KOPT-K1 (cell line): ENCODE measurements at regions not wholly inside any gene's neighbourhood (a gene's known extent, or its start where the extent isn't known, plus 50 kb on each side); places are given as distances from the start of the nearest gene placed in this dataset.

Experiments used
- H3K27ac ChIP-seq: fragments of 200-600 bp; sonication (generic); 2 replicates; pipeline ENCODE4 v1.5.1; 2016; ENCODE audit warnings: antibody characterized with exemption, mild to moderate bottlenecking, low read depth, low read length; ENCODE audit not compliant: poor library complexity, severe bottlenecking
- H3K36me3 ChIP-seq: fragments of 200-600 bp; sonication (generic); 2 replicates; pipeline ENCODE4 v1.5.1; 2017; ENCODE audit warnings: antibody characterized with exemption, mild to moderate bottlenecking, low read length, moderate library complexity; ENCODE audit not compliant: insufficient read depth
- H3K9me3 ChIP-seq: fragments of 200-600 bp; sonication (generic); 2 replicates; pipeline ENCODE4 v1.5.1; 2017; ENCODE audit warnings: antibody characterized with exemption, low read length, mild to moderate bottlenecking; ENCODE audit not compliant: insufficient read depth, poor library complexity, severe bottlenecking

GRCh38 chr17:73985466-73986015, 217.9 kb upstream of the RPL38 start:
- Histone ChIP-seq H3K27ac (no peak overlapping the region), H3K36me3 (no peaks in the 10 kb centered on the region), H3K9me3 (no peaks in the 10 kb centered on the region)

GRCh38 chr17:73986641-73987177, 216.8 kb upstream of the RPL38 start:
- Histone ChIP-seq H3K9me3 (no peaks in the 10 kb centered on the region), H3K27ac (no peak overlapping the region), H3K36me3 (no peaks in the 10 kb centered on the region)

- H3K9me3 ChIP-seq = no peaks in the 10 kb centered on the region
- no peaks in the 10 kb centered on the region for H3K36me3 ChIP-seq
- H3K27ac ChIP-seq = no peak overlapping the region
Observed at GRCh38 chr17:73987395-73987794, 216.1 kb upstream of the RPL38 start.

GRCh38 chr17:73987845-73988509, 215.5 kb upstream of the RPL38 start:
- Histone ChIP-seq H3K36me3 (no peaks in the 10 kb centered on the region), H3K27ac (no peak overlapping the region), H3K9me3 (no peaks in the 10 kb centered on the region)

GRCh38 chr17:73989671-73990070, 213.8 kb upstream of the RPL38 start:
- Histone ChIP-seq H3K36me3 (no peaks in the 10 kb centered on the region), H3K9me3 (no peaks in the 10 kb centered on the region), H3K27ac (no peak overlapping the region)

GRCh38 chr17:73990290-73990689, 213.2 kb upstream of the RPL38 start:
- Histone ChIP-seq H3K9me3 (no peaks in the 10 kb centered on the region), H3K36me3 (no peaks in the 10 kb centered on the region), H3K27ac (no peak overlapping the region)

GRCh38 chr17:73991260-73991659, 212.2 kb upstream of the RPL38 start:
- Histone ChIP-seq H3K27ac (no peak overlapping the region), H3K36me3 (no peaks in the 10 kb centered on the region), H3K9me3 (no peaks in the 10 kb centered on the region)

GRCh38 chr17:73994946-73995345, 208.5 kb upstream of the RPL38 start:
- no peaks in the 10 kb centered on the region for H3K9me3 ChIP-seq
- H3K36me3 ChIP-seq = no peaks in the 10 kb centered on the region
- no peak overlapping the region for H3K27ac ChIP-seq

GRCh38 chr17:73997059-73997458, 206.4 kb upstream of the RPL38 start:
- Histone ChIP-seq H3K9me3 (no peaks in the 10 kb centered on the region), H3K36me3 (no peaks in the 10 kb centered on the region), H3K27ac (no peak overlapping the region)

- Histone ChIP-seq H3K9me3 (no peaks in the 10 kb centered on the region), H3K36me3 (no peaks in the 10 kb centered on the region), H3K27ac (no peak overlapping the region)
Observed at GRCh38 chr17:73998249-73998648, 205.2 kb upstream of the RPL38 start.

- Histone ChIP-seq H3K27ac (no peak overlapping the region), H3K36me3 (no peaks in the 10 kb centered on the region), H3K9me3 (no peaks in the 10 kb centered on the region)
Observed at GRCh38 chr17:73998653-73999645, 204.5 kb upstream of the RPL38 start.

- H3K27ac ChIP-seq = no peak overlapping the region
- H3K36me3 ChIP-seq = no peaks in the 10 kb centered on the region
- no peaks in the 10 kb centered on the region for H3K9me3 ChIP-seq
Observed at GRCh38 chr17:74001145-74001544, 202.3 kb upstream of the RPL38 start.

- no peaks in the 10 kb centered on the region for H3K36me3 ChIP-seq
- no peaks in the 10 kb centered on the region for H3K9me3 ChIP-seq
- H3K27ac ChIP-seq = no peak overlapping the region
Observed at GRCh38 chr17:74002241-74002640, 201.2 kb upstream of the RPL38 start.

- no peaks in the 10 kb centered on the region for H3K36me3 ChIP-seq
- no peak overlapping the region for H3K27ac ChIP-seq
- no peaks in the 10 kb centered on the region for H3K9me3 ChIP-seq
Observed at GRCh38 chr17:74004056-74004455, 199.4 kb upstream of the RPL38 start.

- Histone ChIP-seq H3K36me3 (no peaks in the 10 kb centered on the region), H3K27ac (no peak overlapping the region), H3K9me3 (no peaks in the 10 kb centered on the region)
Observed at GRCh38 chr17:74005790-74006189, 197.7 kb upstream of the RPL38 start.
